Panc1 (cell line): ENCODE measurements at regions not wholly inside any gene's neighbourhood (a gene's known extent, or its start where the extent isn't known, plus 50 kb on each side); places are given as distances from the start of the nearest gene placed in this dataset.

Source experiments
- CTCF ChIP-seq: fragments of 450-650 bp; IDR thresholded peaks from 2 replicates; pipeline ENCODE4 v1.5.1; 2017; ENCODE audit warnings: mild to moderate bottlenecking
- POLR2AphosphoS5 ChIP-seq: IDR thresholded peaks from 2 replicates; pipeline ENCODE4 v1.6.1; 2012; ENCODE audit warnings: mild to moderate bottlenecking, low read depth, low read length, moderate library complexity
- REST ChIP-seq, 2 experiments: IDR thresholded peaks; 2 replicates each; pipeline ENCODE4 v1.6.1; 2011 to 2012; ENCODE audit warnings: low read depth in 2 of 2, control low read depth in 1 of 2, low read length in 1 of 2, mild to moderate bottlenecking in 1 of 2, moderate library complexity in 1 of 2; ENCODE audit not compliant: insufficient read depth in 1 of 2
- SIN3A ChIP-seq: IDR thresholded peaks from 2 replicates; pipeline ENCODE4 v1.6.1; 2012; ENCODE audit warnings: low read depth, mild to moderate bottlenecking, low read length, moderate library complexity, borderline replicate concordance; ENCODE audit not compliant: insufficient read depth
- TCF7L2 ChIP-seq: IDR thresholded peaks from 2 replicates; pipeline ENCODE4 v1.6.1; 2011; ENCODE audit warnings: mild to moderate bottlenecking, low read depth, low read length, inconsistent platforms

- TF ChIP-seq CTCF (no peak), TCF7L2 (no peak), POLR2AphosphoS5 (no peak), REST (IDR thresholded peaks at IDR 0.05; ENCODE audit: insufficient read depth in 1 of 2, low read depth in 2 of 2, low read length in 1 of 2) (no peak), SIN3A (no peak)
Measured at GRCh38 chr9:108136656-108137055, 647.1 kb upstream of the KLF4 start.
